ENCODE measurements at regions not wholly inside any gene's neighbourhood (a gene's known extent, or its start where the extent isn't known, plus 50 kb on each side); places are given as distances from the start of the nearest gene placed in this dataset.

DNA sequence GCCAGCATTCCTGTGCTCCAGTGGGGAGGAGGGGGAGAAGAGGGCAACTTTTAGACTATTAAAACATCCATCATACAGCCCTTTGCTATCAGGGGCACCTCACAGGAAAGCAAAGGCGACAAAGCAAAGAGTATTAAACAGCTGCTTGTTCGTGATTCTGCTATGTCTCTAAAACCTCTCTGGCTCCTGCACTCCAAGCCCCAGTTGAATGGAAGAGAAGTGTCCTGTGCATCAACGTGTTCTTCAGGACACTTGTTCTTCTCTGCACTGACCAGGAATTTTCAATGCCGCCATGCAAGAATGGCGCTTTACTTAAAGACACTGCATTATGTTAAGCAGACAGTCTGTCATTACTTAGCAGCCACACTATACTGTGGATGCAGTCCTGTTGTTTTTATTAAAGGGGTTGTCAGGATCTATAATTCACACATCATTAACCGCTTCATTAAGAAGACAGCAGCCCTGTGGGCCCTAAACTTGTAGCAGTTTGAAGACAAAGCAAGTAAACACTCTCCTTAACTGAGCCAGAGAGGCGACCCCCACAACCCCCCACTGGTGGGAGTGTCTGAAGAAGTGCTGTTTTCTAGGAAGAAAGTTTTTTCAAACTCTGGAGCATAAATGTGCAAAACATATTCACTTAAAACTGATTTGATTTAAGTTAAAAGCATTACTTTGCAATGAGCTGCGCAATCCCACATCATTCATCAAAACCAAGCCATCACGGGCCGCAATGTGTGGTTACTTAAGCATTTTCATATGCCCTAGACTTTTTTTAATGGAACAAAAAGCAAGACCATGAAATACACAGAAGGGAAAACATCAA lies 164.5 kb downstream of the ZNF608 start:
- peaks cover 8% of the 10 kb centered on the region for H3K9me3 Mint-ChIP-seq
- H3K4me1 Mint-ChIP-seq: peaks cover 11% of the 10 kb centered on the region
- no peaks in the 10 kb centered on the region for H3K36me3 Mint-ChIP-seq (ENCODE audit: low read depth)
- peak overlapping the region; percentile 15 to 45 (median 29) for H3K27ac Mint-ChIP-seq
- TF ChIP-seq, protein P1, sequence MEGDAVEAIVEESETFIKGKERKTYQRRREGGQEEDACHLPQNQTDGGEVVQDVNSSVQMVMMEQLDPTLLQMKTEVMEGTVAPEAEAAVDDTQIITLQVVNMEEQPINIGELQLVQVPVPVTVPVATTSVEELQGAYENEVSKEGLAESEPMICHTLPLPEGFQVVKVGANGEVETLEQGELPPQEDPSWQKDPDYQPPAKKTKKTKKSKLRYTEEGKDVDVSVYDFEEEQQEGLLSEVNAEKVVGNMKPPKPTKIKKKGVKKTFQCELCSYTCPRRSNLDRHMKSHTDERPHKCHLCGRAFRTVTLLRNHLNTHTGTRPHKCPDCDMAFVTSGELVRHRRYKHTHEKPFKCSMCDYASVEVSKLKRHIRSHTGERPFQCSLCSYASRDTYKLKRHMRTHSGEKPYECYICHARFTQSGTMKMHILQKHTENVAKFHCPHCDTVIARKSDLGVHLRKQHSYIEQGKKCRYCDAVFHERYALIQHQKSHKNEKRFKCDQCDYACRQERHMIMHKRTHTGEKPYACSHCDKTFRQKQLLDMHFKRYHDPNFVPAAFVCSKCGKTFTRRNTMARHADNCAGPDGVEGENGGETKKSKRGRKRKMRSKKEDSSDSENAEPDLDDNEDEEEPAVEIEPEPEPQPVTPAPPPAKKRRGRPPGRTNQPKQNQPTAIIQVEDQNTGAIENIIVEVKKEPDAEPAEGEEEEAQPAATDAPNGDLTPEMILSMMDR (IDR thresholded peaks at IDR 0.05; ENCODE audit: unreplicated experiment in 3 of 3): no peak
- no peaks in the 10 kb centered on the region for H3K27me3 Mint-ChIP-seq (ENCODE audit: low read depth)
- no peak overlapping the region for H3K4me3 Mint-ChIP-seq

DNA sequence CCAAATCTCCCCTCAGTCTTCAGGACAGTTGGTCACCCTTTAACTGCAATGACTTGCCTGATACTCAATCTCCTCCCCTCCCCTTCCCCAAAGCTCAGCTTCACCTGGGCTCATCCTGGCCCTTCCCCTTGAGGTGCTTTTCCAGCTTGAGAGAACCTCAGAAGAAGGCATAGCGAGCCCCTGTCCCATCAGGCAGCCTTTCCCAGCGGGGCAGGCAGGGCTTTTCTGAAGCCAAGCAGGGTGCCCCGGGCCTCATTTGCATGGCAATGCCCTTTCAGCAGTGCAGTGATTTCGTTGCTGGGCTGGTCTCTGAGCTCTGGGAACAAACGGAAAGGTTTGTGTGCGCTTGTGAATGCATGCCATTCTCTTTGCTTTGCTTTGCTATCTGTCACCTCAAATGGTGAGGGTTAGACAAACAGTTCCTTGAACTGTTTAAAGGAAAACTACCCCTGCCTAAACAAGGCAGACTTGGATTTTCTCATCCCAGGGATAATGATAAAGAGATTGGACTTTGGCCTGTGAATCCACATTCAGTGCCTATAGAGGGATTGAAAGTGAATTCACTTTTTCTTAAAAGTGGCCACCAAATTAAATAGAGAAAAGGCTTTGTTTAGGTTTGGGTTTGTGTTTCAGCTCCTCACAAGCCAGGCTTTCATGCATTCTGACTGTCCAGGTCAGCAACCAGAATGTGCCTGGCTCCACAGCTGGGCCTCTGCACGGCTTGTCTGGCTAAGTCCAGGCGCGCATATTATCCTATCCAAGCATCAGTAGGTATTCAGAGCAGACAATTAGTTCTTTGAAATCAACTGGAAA lies 165.3 kb downstream of the ZNF608 start:
- TF ChIP-seq, protein P1 (IDR thresholded peaks at IDR 0.05; ENCODE audit: unreplicated experiment in 3 of 3): no peak
- peaks cover 11% of the 10 kb centered on the region for H3K4me1 Mint-ChIP-seq
- peak overlapping the region; percentile 15 to 45 (median 29) for H3K27ac Mint-ChIP-seq
- H3K36me3 Mint-ChIP-seq (ENCODE audit: low read depth): no peaks in the 10 kb centered on the region
- H3K9me3 Mint-ChIP-seq: peaks cover 5% of the 10 kb centered on the region
- no peak overlapping the region for H3K4me3 Mint-ChIP-seq
- no peaks in the 10 kb centered on the region for H3K27me3 Mint-ChIP-seq (ENCODE audit: low read depth)

DNA sequence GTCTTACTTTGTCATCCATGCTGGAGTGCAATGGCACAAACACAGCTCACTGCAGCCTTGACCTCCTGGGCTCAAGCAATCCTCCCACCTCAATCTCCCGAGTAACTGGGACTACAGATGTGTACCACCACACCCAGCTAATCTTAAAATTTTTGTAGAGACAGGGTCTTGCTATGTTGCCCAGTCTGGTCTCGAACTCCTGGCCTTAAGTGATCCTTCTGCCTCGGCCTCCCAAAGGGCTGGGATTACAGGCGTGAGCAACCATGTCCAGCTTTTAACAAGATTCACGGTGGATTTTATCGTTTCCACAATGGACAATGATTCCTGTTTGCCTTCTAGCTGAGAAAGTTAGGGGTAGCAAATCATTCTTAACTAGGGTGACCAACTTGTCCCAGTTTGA lies 165.9 kb downstream of the ZNF608 start:
- Mint-ChIP-seq H3K4me3 (no peak overlapping the region), H3K9me3 (peaks cover 1% of the 10 kb centered on the region), H3K36me3 (ENCODE audit: low read depth) (no peaks in the 10 kb centered on the region), H3K4me1 (peaks cover 11% of the 10 kb centered on the region), H3K27ac (no peak overlapping the region), H3K27me3 (ENCODE audit: low read depth) (no peaks in the 10 kb centered on the region)
- TF ChIP-seq, protein P1 (IDR thresholded peaks at IDR 0.05; ENCODE audit: unreplicated experiment in 3 of 3): no peak

GRCh38 chr5:124576848-124577409 lies 169.5 kb downstream of the ZNF608 start:
- Mint-ChIP-seq H3K36me3 (ENCODE audit: low read depth) (no peaks in the 10 kb centered on the region), H3K27me3 (ENCODE audit: low read depth) (no peaks in the 10 kb centered on the region), H3K4me1 (peaks cover 19% of the 10 kb centered on the region), H3K9me3 (no peaks in the 10 kb centered on the region), H3K27ac (no peak overlapping the region), H3K4me3 (no peak overlapping the region)
- TF ChIP-seq, protein P1 (IDR thresholded peaks at IDR 0.05; ENCODE audit: unreplicated experiment in 3 of 3): no peak

GRCh38 chr5:124575725-124576124 lies 170.7 kb downstream of the ZNF608 start:
- peaks cover 9% of the 10 kb centered on the region for H3K4me1 Mint-ChIP-seq
- H3K9me3 Mint-ChIP-seq: no peaks in the 10 kb centered on the region
- H3K27me3 Mint-ChIP-seq (ENCODE audit: low read depth): no peaks in the 10 kb centered on the region
- no peak overlapping the region for H3K27ac Mint-ChIP-seq
- TF ChIP-seq, protein P1 (IDR thresholded peaks at IDR 0.05; ENCODE audit: unreplicated experiment in 3 of 3): no peak
- no peak overlapping the region for H3K4me3 Mint-ChIP-seq
- H3K36me3 Mint-ChIP-seq (ENCODE audit: low read depth): no peaks in the 10 kb centered on the region

Measured in nephron (organoid).